ENCODE measurements at regions not wholly inside any gene's neighbourhood (a gene's known extent, or its start where the extent isn't known, plus 50 kb on each side); places are given as distances from the start of the nearest gene placed in this dataset.

- no peak for FAIRE-seq
Measured at GRCh38 chr9:1340390-1340789, 290.2 kb downstream of the DMRT2 start.

GRCh38 chr9:1353291-1353690 is 303.1 kb downstream of the DMRT2 start:
- TF ChIP-seq POLR2A (IDR thresholded peaks at IDR 0.05; ENCODE audit: low read depth, low read length) (no peak), TAF1 (IDR thresholded peaks at IDR 0.05; ENCODE audit: borderline replicate concordance, low read depth, low read length) (no peak), POLR2AphosphoS5 (IDR thresholded peaks at IDR 0.05; ENCODE audit: low read depth, low read length) (no peak)
- no peak for FAIRE-seq
- no peak for DNase-seq (ENCODE audit: insufficient read length)

More at GRCh38 chr9:1340390-1340789, 290.2 kb downstream of the DMRT2 start:
- no peak for DNase-seq (ENCODE audit: insufficient read length)
- TF ChIP-seq POLR2AphosphoS5 (IDR thresholded peaks at IDR 0.05; ENCODE audit: low read depth, low read length): no peak
- TF ChIP-seq TAF1 (IDR thresholded peaks at IDR 0.05; ENCODE audit: borderline replicate concordance, low read depth, low read length): no peak
- no peak for TF ChIP-seq POLR2A (IDR thresholded peaks at IDR 0.05; ENCODE audit: low read depth, low read length)

- FAIRE-seq (no peak), DNase-seq (ENCODE audit: insufficient read length) (no peak)
- TF ChIP-seq POLR2AphosphoS5 (IDR thresholded peaks at IDR 0.05; ENCODE audit: low read depth, low read length) (no peak), TAF1 (IDR thresholded peaks at IDR 0.05; ENCODE audit: borderline replicate concordance, low read depth, low read length) (no peak), POLR2A (IDR thresholded peaks at IDR 0.05; ENCODE audit: low read depth, low read length) (no peak)
Measured at GRCh38 chr9:1354086-1354485, 303.9 kb downstream of the DMRT2 start.

GRCh38 chr9:1354606-1355005 is 304.4 kb downstream of the DMRT2 start:
- TF ChIP-seq TAF1 (IDR thresholded peaks at IDR 0.05; ENCODE audit: borderline replicate concordance, low read depth, low read length) (no peak), POLR2A (IDR thresholded peaks at IDR 0.05; ENCODE audit: low read depth, low read length) (no peak), POLR2AphosphoS5 (IDR thresholded peaks at IDR 0.05; ENCODE audit: low read depth, low read length) (no peak)
- FAIRE-seq (no peak), DNase-seq (ENCODE audit: insufficient read length) (no peak)

GRCh38 chr9:1355656-1356055 is 305.5 kb downstream of the DMRT2 start:
- FAIRE-seq (no peak), DNase-seq (ENCODE audit: insufficient read length) (no peak)
- TF ChIP-seq POLR2AphosphoS5 (IDR thresholded peaks at IDR 0.05; ENCODE audit: low read depth, low read length) (no peak), POLR2A (IDR thresholded peaks at IDR 0.05; ENCODE audit: low read depth, low read length) (no peak), TAF1 (IDR thresholded peaks at IDR 0.05; ENCODE audit: borderline replicate concordance, low read depth, low read length) (no peak)

GRCh38 chr9:1362845-1363244 is 312.7 kb downstream of the DMRT2 start:
- TF ChIP-seq POLR2AphosphoS5 (IDR thresholded peaks at IDR 0.05; ENCODE audit: low read depth, low read length) (no peak), TAF1 (IDR thresholded peaks at IDR 0.05; ENCODE audit: borderline replicate concordance, low read depth, low read length) (no peak), POLR2A (IDR thresholded peaks at IDR 0.05; ENCODE audit: low read depth, low read length) (no peak)
- DNase-seq (ENCODE audit: insufficient read length): no peak
- no peak for FAIRE-seq

GRCh38 chr9:1366276-1366675 is 316.1 kb downstream of the DMRT2 start:
- TF ChIP-seq POLR2A (IDR thresholded peaks at IDR 0.05; ENCODE audit: low read depth, low read length) (no peak), TAF1 (IDR thresholded peaks at IDR 0.05; ENCODE audit: borderline replicate concordance, low read depth, low read length) (no peak), POLR2AphosphoS5 (IDR thresholded peaks at IDR 0.05; ENCODE audit: low read depth, low read length) (no peak)
- no peak for DNase-seq (ENCODE audit: insufficient read length)
- FAIRE-seq: no peak

GRCh38 chr9:1369297-1369696 is 319.1 kb downstream of the DMRT2 start:
- FAIRE-seq: no peak

GRCh38 chr9:1373445-1373844 is 323.3 kb downstream of the DMRT2 start:
- TF ChIP-seq TAF1 (IDR thresholded peaks at IDR 0.05; ENCODE audit: borderline replicate concordance, low read depth, low read length): no peak
- TF ChIP-seq POLR2AphosphoS5 (IDR thresholded peaks at IDR 0.05; ENCODE audit: low read depth, low read length): no peak
- no peak for TF ChIP-seq POLR2A (IDR thresholded peaks at IDR 0.05; ENCODE audit: low read depth, low read length)
- FAIRE-seq (no peak), DNase-seq (ENCODE audit: insufficient read length) (no peak)

More at GRCh38 chr9:1369297-1369696, 319.1 kb downstream of the DMRT2 start:
- no peak for DNase-seq (ENCODE audit: insufficient read length)
- TF ChIP-seq POLR2AphosphoS5 (IDR thresholded peaks at IDR 0.05; ENCODE audit: low read depth, low read length): no peak

GRCh38 chr9:1383899-1384455 is 333.8 kb downstream of the DMRT2 start:
- DNase-seq (ENCODE audit: insufficient read length): no peak
- FAIRE-seq: no peak
- no peak for TF ChIP-seq TAF1 (IDR thresholded peaks at IDR 0.05; ENCODE audit: borderline replicate concordance, low read depth, low read length)
- no peak for TF ChIP-seq POLR2A (IDR thresholded peaks at IDR 0.05; ENCODE audit: low read depth, low read length)
- TF ChIP-seq POLR2AphosphoS5 (IDR thresholded peaks at IDR 0.05; ENCODE audit: low read depth, low read length): no peak

- no peak for FAIRE-seq
- no peak for DNase-seq (ENCODE audit: insufficient read length)
- TF ChIP-seq POLR2A (IDR thresholded peaks at IDR 0.05; ENCODE audit: low read depth, low read length): no peak
- TF ChIP-seq TAF1 (IDR thresholded peaks at IDR 0.05; ENCODE audit: borderline replicate concordance, low read depth, low read length): no peak
- no peak for TF ChIP-seq POLR2AphosphoS5 (IDR thresholded peaks at IDR 0.05; ENCODE audit: low read depth, low read length)
Measured at GRCh38 chr9:1384816-1385215, 334.7 kb downstream of the DMRT2 start.

GRCh38 chr9:1386420-1386819 is 336.3 kb downstream of the DMRT2 start:
- DNase-seq (ENCODE audit: insufficient read length): no peak

More at GRCh38 chr9:1386420-1386819, 336.3 kb downstream of the DMRT2 start:
- no peak for FAIRE-seq
- TF ChIP-seq POLR2A (IDR thresholded peaks at IDR 0.05; ENCODE audit: low read depth, low read length): no peak
- TF ChIP-seq POLR2AphosphoS5 (IDR thresholded peaks at IDR 0.05; ENCODE audit: low read depth, low read length): no peak
- TF ChIP-seq TAF1 (IDR thresholded peaks at IDR 0.05; ENCODE audit: borderline replicate concordance, low read depth, low read length): no peak
